ENCODE measurements at regions not wholly inside any gene's neighbourhood (a gene's known extent, or its start where the extent isn't known, plus 50 kb on each side); places are given as distances from the start of the nearest gene placed in this dataset.

GRCh38 chr10:128540128-128540762, 414.0 kb upstream of the MKI67 start:
- no peak overlapping the region for H3K4me3 ChIP-seq (ENCODE audit: low read depth, low read length)
- no peak for TF ChIP-seq CTCF (IDR thresholded peaks at IDR 0.05; ENCODE audit: insufficient read depth, low read length)
- no peak for DNase-seq (ENCODE audit: low read depth)

- no peak for TF ChIP-seq CTCF (IDR thresholded peaks at IDR 0.05; ENCODE audit: insufficient read depth, low read length)
- DNase-seq (ENCODE audit: low read depth): no peak
- H3K4me3 ChIP-seq (ENCODE audit: low read depth, low read length): no peak overlapping the region
Observed at GRCh38 chr10:128540781-128541761, 414.8 kb upstream of the MKI67 start.

- no peak for TF ChIP-seq CTCF (IDR thresholded peaks at IDR 0.05; ENCODE audit: insufficient read depth, low read length)
- no peak for DNase-seq (ENCODE audit: low read depth)
- no peak overlapping the region for H3K4me3 ChIP-seq (ENCODE audit: low read depth, low read length)
Observed at GRCh38 chr10:128541926-128542475, 415.8 kb upstream of the MKI67 start.

- DNase-seq (ENCODE audit: low read depth): no peak
- no peak for TF ChIP-seq CTCF (IDR thresholded peaks at IDR 0.05; ENCODE audit: insufficient read depth, low read length)
- no peak overlapping the region for H3K4me3 ChIP-seq (ENCODE audit: low read depth, low read length)
Observed at GRCh38 chr10:128542659-128543058, 416.4 kb upstream of the MKI67 start.

GRCh38 chr10:128543151-128543550, 416.9 kb upstream of the MKI67 start:
- no peak overlapping the region for H3K4me3 ChIP-seq (ENCODE audit: low read depth, low read length)
- no peak for TF ChIP-seq CTCF (IDR thresholded peaks at IDR 0.05; ENCODE audit: insufficient read depth, low read length)
- DNase-seq (ENCODE audit: low read depth): no peak

GRCh38 chr10:128545216-128545615, 419.0 kb upstream of the MKI67 start:
- TF ChIP-seq CTCF (IDR thresholded peaks at IDR 0.05; ENCODE audit: insufficient read depth, low read length): no peak
- no peak overlapping the region for H3K4me3 ChIP-seq (ENCODE audit: low read depth, low read length)
- DNase-seq (ENCODE audit: low read depth): no peak

All from fibroblast of the aortic adventitia (primary cell).